ENCODE measurements at regions not wholly inside any gene's neighbourhood (a gene's known extent, or its start where the extent isn't known, plus 50 kb on each side); places are given as distances from the start of the nearest gene placed in this dataset.

DNA sequence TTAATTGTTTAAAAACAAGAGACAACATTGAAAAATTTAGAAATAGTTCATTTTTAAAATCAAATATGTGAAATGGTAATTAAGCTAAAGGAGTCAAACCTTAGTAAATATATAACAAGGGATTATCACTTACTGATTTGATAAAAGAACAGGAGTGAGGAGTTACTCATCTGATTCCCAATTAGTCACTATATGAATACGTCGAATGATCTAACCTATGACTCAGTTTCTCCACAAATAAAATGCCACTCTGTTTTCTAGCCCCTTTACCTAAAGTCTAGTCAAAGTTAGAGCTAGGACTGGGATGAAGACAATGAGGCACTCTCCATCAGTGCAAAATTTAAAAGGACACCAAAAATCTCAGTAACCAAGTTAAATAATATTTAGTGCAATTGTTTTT lies 70.4 kb upstream of the RASEF start:
- no peak for TF ChIP-seq EZH2 (IDR thresholded peaks at IDR 0.05; ENCODE audit: insufficient read depth, poor library complexity, severe bottlenecking)
- TF ChIP-seq EZH2phosphoT487 (IDR thresholded peaks at IDR 0.05; ENCODE audit: insufficient read depth, low read depth): no peak
